ENCODE measurements at regions not wholly inside any gene's neighbourhood (a gene's known extent, or its start where the extent isn't known, plus 50 kb on each side); places are given as distances from the start of the nearest gene placed in this dataset.
A peak's percentile ranks its signal among the peaks of the same experiment; 100 is the strongest.

GRCh38 chr17:77408284-77408683, 267.5 kb downstream of the SEC14L1 start:
- Mint-ChIP-seq H3K9me3 (no peaks in the 10 kb centered on the region), H3K27me3 (ENCODE audit: low read depth, poor library complexity) (peaks cover 8% of the 10 kb centered on the region), H3K27ac (no peak overlapping the region), H3K36me3 (ENCODE audit: low read depth) (peaks cover 29% of the 10 kb centered on the region), H3K4me3 (peak overlapping the region; percentile 14), H3K4me1 (peaks cover 65% of the 10 kb centered on the region)
- no peak for TF ChIP-seq CTCF (IDR thresholded peaks at IDR 0.05)
- no peak for DNase-seq

DNA sequence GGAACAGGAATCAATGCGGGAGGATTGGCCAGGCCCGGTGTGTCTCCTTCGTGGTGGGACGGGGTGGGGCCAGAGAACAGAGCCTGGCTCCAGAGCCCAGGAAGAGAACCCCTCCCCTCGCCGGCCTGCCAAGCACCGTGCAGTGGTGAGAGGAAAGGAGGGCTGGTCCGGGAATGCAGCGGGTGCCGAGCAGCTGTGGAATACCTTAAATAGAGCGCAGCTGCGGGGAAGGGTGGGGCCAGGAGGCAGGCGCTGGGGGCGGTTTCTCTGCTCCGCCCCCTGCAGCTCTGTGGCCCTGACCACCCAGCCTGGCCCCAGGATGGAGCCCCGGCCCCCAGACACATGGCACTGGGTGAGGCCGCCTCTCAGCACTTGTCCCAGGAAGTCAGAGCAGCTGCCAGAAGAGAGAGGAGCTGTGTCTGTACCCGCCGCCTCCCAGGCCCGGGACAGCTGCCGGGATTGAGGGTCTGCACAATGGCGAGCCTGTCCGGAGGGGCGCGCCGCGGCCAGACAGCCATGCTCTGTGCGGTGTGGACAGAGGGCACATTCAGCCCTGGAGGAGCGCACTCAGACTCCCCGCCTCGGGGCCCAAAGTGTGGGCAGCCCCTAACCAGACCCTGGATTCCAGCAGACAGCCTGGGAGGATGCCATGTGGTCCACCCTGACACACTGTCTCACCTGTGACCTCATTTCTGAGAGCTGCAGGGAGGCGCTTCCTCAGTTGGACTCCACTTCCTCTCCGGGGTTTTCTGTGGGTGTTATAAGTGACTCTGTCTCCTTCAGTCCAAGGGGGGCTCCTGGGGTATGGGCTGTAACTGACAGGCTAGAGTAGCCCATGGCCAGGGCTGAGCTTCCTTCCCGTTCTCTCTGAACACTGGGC, 268.8 kb downstream of the SEC14L1 start:
- Mint-ChIP-seq H3K4me1 (peaks cover 60% of the 10 kb centered on the region), H3K27ac (peak overlapping the region; percentile 60), H3K36me3 (ENCODE audit: low read depth) (peaks cover 27% of the 10 kb centered on the region), H3K9me3 (no peaks in the 10 kb centered on the region), H3K4me3 (no peak overlapping the region), H3K27me3 (ENCODE audit: low read depth, poor library complexity) (peaks cover 8% of the 10 kb centered on the region)
- DNase-seq = peak; percentile 52
- no peak for TF ChIP-seq CTCF (IDR thresholded peaks at IDR 0.05)

- DNase-seq = no peak
- Mint-ChIP-seq H3K27me3 (ENCODE audit: low read depth, poor library complexity) (peaks cover 10% of the 10 kb centered on the region), H3K36me3 (ENCODE audit: low read depth) (peaks cover 27% of the 10 kb centered on the region), H3K27ac (no peak overlapping the region), H3K9me3 (no peaks in the 10 kb centered on the region), H3K4me3 (no peak overlapping the region), H3K4me1 (peaks cover 50% of the 10 kb centered on the region)
- TF ChIP-seq CTCF (IDR thresholded peaks at IDR 0.05) = no peak
Measured at GRCh38 chr17:77410470-77410869, 269.7 kb downstream of the SEC14L1 start.

- no peak for DNase-seq
- Mint-ChIP-seq H3K9me3 (no peaks in the 10 kb centered on the region), H3K4me3 (no peak overlapping the region), H3K36me3 (ENCODE audit: low read depth) (peaks cover 27% of the 10 kb centered on the region), H3K27me3 (ENCODE audit: low read depth, poor library complexity) (peaks cover 2% of the 10 kb centered on the region), H3K4me1 (peaks cover 35% of the 10 kb centered on the region), H3K27ac (no peak overlapping the region)
- no peak for TF ChIP-seq CTCF (IDR thresholded peaks at IDR 0.05)
Measured at GRCh38 chr17:77414811-77415400, 274.1 kb downstream of the SEC14L1 start.

GRCh38 chr17:77416105-77416713, 275.4 kb downstream of the SEC14L1 start:
- Mint-ChIP-seq H3K36me3 (ENCODE audit: low read depth) (peaks cover 19% of the 10 kb centered on the region), H3K27ac (no peak overlapping the region), H3K4me1 (peaks cover 48% of the 10 kb centered on the region), H3K27me3 (ENCODE audit: low read depth, poor library complexity) (peaks cover 2% of the 10 kb centered on the region), H3K4me3 (no peak overlapping the region), H3K9me3 (no peaks in the 10 kb centered on the region)
- no peak for DNase-seq
- no peak for TF ChIP-seq CTCF (IDR thresholded peaks at IDR 0.05)
